Sciatic nerve (tissue), 2 donors: ENCODE measurements at regions not wholly inside any gene's neighbourhood (a gene's known extent, or its start where the extent isn't known, plus 50 kb on each side); places are given as distances from the start of the nearest gene placed in this dataset.

Experiments
- ATAC-seq: fragments of 200-7000 bp; cut with Tn5 transposase; one replicate; pipeline ENCODE4 v1.9.1; 2020; ENCODE audit warnings: mild to moderate bottlenecking, moderate library complexity
- DNase-seq: peaks from one replicate; pipeline ENCODE4 v3.0.0-alpha.2; 2020; ENCODE audit warnings: low spot score
- intact Hi-C: fragments of 100-400 bp; cut with DNase I; formaldehyde crosslinking; loops from one replicate; pipeline ENCODE4 v1.14.2; 2022
- donor health status: DM: no; HTN: no; CAD: no.
- donor health status: DM: no; HTN: no; CAD: no.

- intact Hi-C loops, result no loop called here
Observed at GRCh38 chr2:181235011-181235410, 222.2 kb upstream of the ITGA4 start.

GRCh38 chr2:181235683-181236459, 221.3 kb upstream of the ITGA4 start:
- intact Hi-C loops, result no loop called here
- no peak for ATAC-seq
- DNase-seq, result no peak

More at GRCh38 chr2:181235011-181235410, 222.2 kb upstream of the ITGA4 start:
- DNase-seq (no peak), ATAC-seq (no peak)

GRCh38 chr2:181239201-181239799, 217.9 kb upstream of the ITGA4 start:
- intact Hi-C loops, result no loop called here
- ATAC-seq, result no peak
- DNase-seq, result no peak

- DNase-seq, result no peak
- intact Hi-C loops, result no loop called here
- no peak for ATAC-seq
Observed at GRCh38 chr2:181240844-181241243, 216.3 kb upstream of the ITGA4 start.

GRCh38 chr2:181241366-181241765, 215.8 kb upstream of the ITGA4 start:
- intact Hi-C loops, result no loop called here
- DNase-seq (no peak), ATAC-seq (no peak)

GRCh38 chr2:181241797-181242196, 215.4 kb upstream of the ITGA4 start:
- intact Hi-C loops, result no loop called here
- ATAC-seq, result no peak
- DNase-seq, result no peak

GRCh38 chr2:181242262-181242661, 214.9 kb upstream of the ITGA4 start:
- DNase-seq, result no peak
- intact Hi-C loops, result no loop called here
- ATAC-seq, result no peak

GRCh38 chr2:181243319-181243718, 213.9 kb upstream of the ITGA4 start:
- DNase-seq, result no peak
- intact Hi-C loops, result no loop called here
- ATAC-seq, result no peak

GRCh38 chr2:181250691-181251090, 206.5 kb upstream of the ITGA4 start:
- intact Hi-C loops, result no loop called here

GRCh38 chr2:181252262-181253148, 204.7 kb upstream of the ITGA4 start:
- DNase-seq (no peak), ATAC-seq (no peak)
- intact Hi-C loops, result no loop called here

More at GRCh38 chr2:181250691-181251090, 206.5 kb upstream of the ITGA4 start:
- no peak for ATAC-seq
- no peak for DNase-seq

- intact Hi-C loops, result no loop called here
- ATAC-seq (no peak), DNase-seq (no peak)
Observed at GRCh38 chr2:181253438-181253837, 203.7 kb upstream of the ITGA4 start.

GRCh38 chr2:181255651-181256050, 201.5 kb upstream of the ITGA4 start:
- DNase-seq (no peak), ATAC-seq (no peak)
- intact Hi-C loops, result no loop called here

- DNase-seq, result no peak
- intact Hi-C loops, result no loop called here
Observed at GRCh38 chr2:181258720-181259119, 198.5 kb upstream of the ITGA4 start.

GRCh38 chr2:181262782-181263181, 194.4 kb upstream of the ITGA4 start:
- ATAC-seq (no peak), DNase-seq (no peak)
- intact Hi-C loops, result no loop called here

More at GRCh38 chr2:181258720-181259119, 198.5 kb upstream of the ITGA4 start:
- ATAC-seq, result no peak

GRCh38 chr2:181264001-181264400, 193.2 kb upstream of the ITGA4 start:
- intact Hi-C loops, result no loop called here
- no peak for DNase-seq
- ATAC-seq, result no peak

GRCh38 chr2:181264441-181264840, 192.7 kb upstream of the ITGA4 start:
- intact Hi-C loops, result no loop called here
- DNase-seq, result no peak
- ATAC-seq, result no peak

- ATAC-seq (no peak), DNase-seq (no peak)
- intact Hi-C loops, result no loop called here
Observed at GRCh38 chr2:181266614-181267013, 190.6 kb upstream of the ITGA4 start.

GRCh38 chr2:181268174-181268867, 188.9 kb upstream of the ITGA4 start:
- no peak for DNase-seq
- ATAC-seq, result no peak
- intact Hi-C loops, result no loop called here

- ATAC-seq (no peak), DNase-seq (no peak)
- intact Hi-C loops, result no loop called here
Observed at GRCh38 chr2:181273986-181274385, 183.2 kb upstream of the ITGA4 start.
